SK-N-SH (cell line): ENCODE measurements at regions not wholly inside any gene's neighbourhood (a gene's known extent, or its start where the extent isn't known, plus 50 kb on each side); places are given as distances from the start of the nearest gene placed in this dataset.

Experiments used
- CTCF ChIA-PET: fragments of 300-600, 350-600 bp; formaldehyde crosslinking; extraction: SDS; loops from one replicate; lab custom pipeline; 2021; lab: Yijun Ruan, JAX
- POLR2A ChIA-PET: fragments of 350-600 bp; sonication (Branson Sonifier 250); formaldehyde crosslinking; extraction: SDS; loops from one replicate; lab custom pipeline; 2020; ENCODE audit warnings: antibody characterized with exemption, inconsistent platforms; lab: Yijun Ruan, JAX
- DNase-seq: peaks from one replicate; pipeline ENCODE4 v3.0.0; 2012
- H2AFZ ChIP-seq: fragments of 200-600 bp; sonication (generic); 2 replicates; pipeline ENCODE4 v1.8.1; 2016; ENCODE audit warnings: antibody characterized with exemption, mild to moderate bottlenecking, low read depth
- H3F3A ChIP-seq: fragments of 200-600 bp; sonication (generic); replicated peaks from 2 replicates; pipeline ENCODE3; 2016; ENCODE audit warnings: antibody characterized with exemption, mild to moderate bottlenecking; ENCODE audit not compliant: insufficient read depth
- H3K27ac ChIP-seq, 2 experiments: fragments of 200-500 bp in 1 of 2; fragments of 200-600 bp in 1 of 2; sonication (Bioruptor generic) in 1 of 2; sonication (generic), shearing (Covaris generic) in 1 of 2; 2 replicates each; pipeline versions ENCODE4 v1.5.1 to v1.6.1; 2014 to 2016; ENCODE audit warnings: low read depth in 2 of 2, inconsistent platforms in 1 of 2, low read length in 1 of 2, mild to moderate bottlenecking in 1 of 2, mixed read lengths in 1 of 2
- H3K27me3 ChIP-seq: fragments of 200-600 bp; sonication (generic), shearing (Covaris generic); 2 replicates; pipeline ENCODE4 v1.6.1; 2016; ENCODE audit warnings: mixed run types; ENCODE audit not compliant: insufficient read depth
- H3K36me3 ChIP-seq, 2 experiments: fragments of 200-500 bp in 1 of 2; fragments of 200-600 bp in 1 of 2; sonication (Bioruptor generic) in 1 of 2; sonication (generic) in 1 of 2; replicated peaks in 1 of 2; 2 replicates each; pipeline versions ENCODE3 to v1.5.1; 2014 to 2016; ENCODE audit warnings: low read length in 1 of 2, mild to moderate bottlenecking in 1 of 2; ENCODE audit not compliant: insufficient read depth in 2 of 2, control insufficient read depth in 1 of 2
- H3K4me1 ChIP-seq, 2 experiments: fragments of 200-500 bp in 1 of 2; fragments of 200-600 bp in 1 of 2; sonication (Bioruptor generic) in 1 of 2; sonication (generic), shearing (Covaris generic) in 1 of 2; 2 replicates each; pipeline versions ENCODE4 v1.5.1 to v1.6.1; 2014 to 2016; ENCODE audit warnings: low read depth in 1 of 2, low read length in 1 of 2, mixed run types in 1 of 2; ENCODE audit not compliant: insufficient read depth in 2 of 2, control insufficient read depth in 1 of 2
- H3K4me2 ChIP-seq: fragments of 200-600 bp; sonication (generic), shearing (Covaris generic); 2 replicates; pipeline ENCODE4 v1.6.1; 2017; ENCODE audit warnings: mixed run types
- H3K4me3 ChIP-seq, 2 experiments: fragments of 200-500 bp in 1 of 2; fragments of 200-600 bp in 1 of 2; sonication (Bioruptor generic) in 1 of 2; sonication (generic), shearing (Covaris generic) in 1 of 2; 2 replicates each; pipeline versions ENCODE4 v1.5.1 to v1.8.1; 2014 to 2016; ENCODE audit warnings: low read depth in 2 of 2, inconsistent platforms in 1 of 2, low read length in 1 of 2, mild to moderate bottlenecking in 1 of 2, mixed read lengths in 1 of 2, moderate library complexity in 1 of 2
- H3K79me2 ChIP-seq: fragments of 200-600 bp; sonication (generic); 2 replicates; pipeline ENCODE4 v1.8.1; 2017; ENCODE audit warnings: mild to moderate bottlenecking; ENCODE audit not compliant: insufficient read depth
- H3K9ac ChIP-seq: fragments of 200-600 bp; sonication (generic); 2 replicates; pipeline ENCODE4 v1.6.1; 2017; ENCODE audit warnings: mixed run types
- H3K9me2 ChIP-seq: fragments of 200-600 bp; sonication (generic); 2 replicates; pipeline ENCODE4 v1.6.1; 2017; ENCODE audit warnings: mixed run types
- H3K9me3 ChIP-seq: fragments of 200-600 bp; sonication (generic); 2 replicates; pipeline ENCODE4 v1.6.1; 2017; ENCODE audit warnings: mixed run types, mild to moderate bottlenecking, moderate library complexity
- H4K20me1 ChIP-seq: fragments of 200-600 bp; sonication (generic); 2 replicates; pipeline ENCODE4 v1.6.1; 2017; ENCODE audit warnings: mild to moderate bottlenecking, mixed run types; ENCODE audit not compliant: insufficient read depth
- EP300 ChIP-seq, 2 experiments: IDR thresholded peaks; 2 replicates each; pipeline versions ENCODE4 v1.4.0 to v1.6.1; 2012; ENCODE audit warnings: borderline replicate concordance in 1 of 2, low read depth in 1 of 2, low read length in 1 of 2
- EZH2phosphoT487 ChIP-seq: fragments of 200-600 bp; sonication (generic); IDR thresholded peaks from 2 replicates; pipeline ENCODE4 v1.6.1; 2017; ENCODE audit warnings: low read depth, mixed run types, mild to moderate bottlenecking, antibody characterized with exemption, moderate library complexity, borderline replicate concordance
- FOSL2 ChIP-seq: IDR thresholded peaks from 2 replicates; pipeline ENCODE4 v1.4.0; 2012; ENCODE audit warnings: low read depth, mild to moderate bottlenecking, moderate library complexity, borderline replicate concordance
- FOXJ3 ChIP-seq: sonication (generic); formaldehyde crosslinking; IDR thresholded peaks from 2 replicates; pipeline ENCODE4 v1.5.1; 2020; ENCODE audit warnings: mild to moderate bottlenecking, missing genetic modification reagents
- GABPA ChIP-seq: IDR thresholded peaks from 2 replicates; pipeline ENCODE4 v1.4.0; 2012; ENCODE audit warnings: low read depth, mild to moderate bottlenecking
- GATA2 ChIP-seq: sonication (generic); formaldehyde crosslinking; IDR thresholded peaks from 2 replicates; pipeline ENCODE4 v1.5.0; 2020; ENCODE audit warnings: mild to moderate bottlenecking, missing genetic modification reagents
- JUND ChIP-seq: IDR thresholded peaks from 2 replicates; pipeline ENCODE4 v1.4.0; 2012
- MAX ChIP-seq: IDR thresholded peaks from 2 replicates; pipeline ENCODE4 v1.4.0; 2012; ENCODE audit warnings: low read depth
- MXI1 ChIP-seq: IDR thresholded peaks from 2 replicates; pipeline ENCODE4 v1.6.1; 2012; ENCODE audit warnings: mild to moderate bottlenecking, low read depth, low read length, improper control_type of control experiment
- NFIC ChIP-seq: IDR thresholded peaks from 2 replicates; pipeline ENCODE4 v1.4.0; 2012; ENCODE audit warnings: borderline replicate concordance
- PBX3 ChIP-seq: IDR thresholded peaks from 2 replicates; pipeline ENCODE4; 2012
- POLR2AphosphoS5 ChIP-seq: IDR thresholded peaks from 2 replicates; pipeline ENCODE4 v1.6.1; 2012; ENCODE audit warnings: low read depth, low read length
- RAD21 ChIP-seq: IDR thresholded peaks from 2 replicates; pipeline ENCODE4 v1.6.1; 2012; ENCODE audit warnings: mild to moderate bottlenecking, low read length
- TAF1 ChIP-seq: IDR thresholded peaks from 2 replicates; pipeline ENCODE4 v1.6.1; 2012; ENCODE audit warnings: low read depth, mild to moderate bottlenecking, low read length, moderate library complexity, borderline replicate concordance
- TEAD4 ChIP-seq: IDR thresholded peaks from 2 replicates; pipeline ENCODE4 v1.4.0; 2012; ENCODE audit warnings: mild to moderate bottlenecking, borderline replicate concordance; ENCODE audit not compliant: insufficient read depth
- YY1 ChIP-seq: IDR thresholded peaks from 2 replicates; pipeline ENCODE4 v1.4.0; 2012; ENCODE audit warnings: low read depth, mild to moderate bottlenecking
- ZBTB33 ChIP-seq: IDR thresholded peaks from 2 replicates; pipeline ENCODE4 v1.4.0; 2012; ENCODE audit warnings: low read depth, borderline replicate concordance
- TF ChIP-seq, protein P1 (sequence below): fragments of 150-350 bp; IDR thresholded peaks from 2 replicates; pipeline ENCODE4 v1.6.1; 2016; ENCODE audit warnings: mild to moderate bottlenecking, low read depth, low read length
- TF ChIP-seq, protein P2 (sequence below): fragments of 150-350 bp; IDR thresholded peaks from 2 replicates; pipeline ENCODE4 v1.6.1; 2017; ENCODE audit warnings: antibody characterized with exemption, low read length, low read depth, borderline replicate concordance
- TF ChIP-seq, protein P3 (sequence below): IDR thresholded peaks from 2 replicates; pipeline ENCODE4 v1.4.0; 2012; ENCODE audit warnings: low read depth, borderline replicate concordance

DNA sequence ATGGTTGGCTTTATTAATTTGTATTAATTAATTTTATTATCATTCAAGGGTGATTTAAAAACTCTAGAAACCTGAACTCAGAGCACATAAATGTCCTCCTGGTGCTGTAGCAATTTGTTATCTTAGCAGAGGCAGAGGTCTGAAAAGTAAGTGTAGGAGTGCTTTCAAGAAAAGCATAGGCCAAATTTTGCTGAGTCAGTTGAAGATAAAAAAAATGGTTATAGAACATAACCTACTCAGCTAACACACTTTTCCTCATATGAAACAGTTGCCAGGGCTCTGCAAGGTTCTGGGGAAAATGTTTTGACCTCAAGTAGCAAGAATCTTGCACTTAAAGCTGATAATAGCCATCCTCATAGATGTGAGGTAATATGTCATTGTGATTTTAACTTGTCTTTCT, 53.5 kb upstream of the CHODL start:
- DNase-seq = no peak
- no peaks in the 10 kb centered on the region for H3K9me3 ChIP-seq
- CTCF ChIA-PET = no interaction called here
- H3K9ac ChIP-seq = no peak overlapping the region
- no peak overlapping the region for H3K4me2 ChIP-seq
- H2AFZ ChIP-seq = no peak overlapping the region
- H3K27me3 ChIP-seq = no peaks in the 10 kb centered on the region
- H3K79me2 ChIP-seq = no peaks in the 10 kb centered on the region
- TF ChIP-seq GABPA = no peak
- no peak for TF ChIP-seq YY1
- no peak for TF ChIP-seq FOXJ3
- TF ChIP-seq GATA2 (CRISPR knock-in tag) = no peak
- no peak for TF ChIP-seq EZH2phosphoT487
- TF ChIP-seq, protein P1, sequence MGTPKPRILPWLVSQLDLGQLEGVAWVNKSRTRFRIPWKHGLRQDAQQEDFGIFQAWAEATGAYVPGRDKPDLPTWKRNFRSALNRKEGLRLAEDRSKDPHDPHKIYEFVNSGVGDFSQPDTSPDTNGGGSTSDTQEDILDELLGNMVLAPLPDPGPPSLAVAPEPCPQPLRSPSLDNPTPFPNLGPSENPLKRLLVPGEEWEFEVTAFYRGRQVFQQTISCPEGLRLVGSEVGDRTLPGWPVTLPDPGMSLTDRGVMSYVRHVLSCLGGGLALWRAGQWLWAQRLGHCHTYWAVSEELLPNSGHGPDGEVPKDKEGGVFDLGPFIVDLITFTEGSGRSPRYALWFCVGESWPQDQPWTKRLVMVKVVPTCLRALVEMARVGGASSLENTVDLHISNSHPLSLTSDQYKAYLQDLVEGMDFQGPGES = no peak
- TF ChIP-seq, protein P2, sequence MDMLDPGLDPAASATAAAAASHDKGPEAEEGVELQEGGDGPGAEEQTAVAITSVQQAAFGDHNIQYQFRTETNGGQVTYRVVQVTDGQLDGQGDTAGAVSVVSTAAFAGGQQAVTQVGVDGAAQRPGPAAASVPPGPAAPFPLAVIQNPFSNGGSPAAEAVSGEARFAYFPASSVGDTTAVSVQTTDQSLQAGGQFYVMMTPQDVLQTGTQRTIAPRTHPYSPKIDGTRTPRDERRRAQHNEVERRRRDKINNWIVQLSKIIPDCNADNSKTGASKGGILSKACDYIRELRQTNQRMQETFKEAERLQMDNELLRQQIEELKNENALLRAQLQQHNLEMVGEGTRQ = no peak
- no peak for TF ChIP-seq MXI1
- TF ChIP-seq TAF1 = no peak
- TF ChIP-seq FOSL2 = no peak
- no peak for TF ChIP-seq TEAD4
- no peak for TF ChIP-seq ZBTB33
- no peak for TF ChIP-seq NFIC
- no peak for TF ChIP-seq JUND
- TF ChIP-seq RAD21 = no peak
- no peak for TF ChIP-seq EP300 (IDR thresholded peaks at IDR 0.05; ENCODE audit: borderline replicate concordance in 1 of 2, low read depth in 1 of 2, low read length in 1 of 2)
- no peak for TF ChIP-seq PBX3
- TF ChIP-seq, protein P3, sequence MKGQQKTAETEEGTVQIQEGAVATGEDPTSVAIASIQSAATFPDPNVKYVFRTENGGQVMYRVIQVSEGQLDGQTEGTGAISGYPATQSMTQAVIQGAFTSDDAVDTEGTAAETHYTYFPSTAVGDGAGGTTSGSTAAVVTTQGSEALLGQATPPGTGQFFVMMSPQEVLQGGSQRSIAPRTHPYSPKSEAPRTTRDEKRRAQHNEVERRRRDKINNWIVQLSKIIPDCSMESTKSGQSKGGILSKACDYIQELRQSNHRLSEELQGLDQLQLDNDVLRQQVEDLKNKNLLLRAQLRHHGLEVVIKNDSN = no peak
- no peak for TF ChIP-seq MAX
- TF ChIP-seq POLR2AphosphoS5 = no peak
- H4K20me1 ChIP-seq = no peaks in the 10 kb centered on the region
- H3K36me3 ChIP-seq = no peaks in the 10 kb centered on the region
- H3K4me3 ChIP-seq = no peak overlapping the region
- H3K4me1 ChIP-seq = no peaks in the 10 kb centered on the region
- H3K27ac ChIP-seq = no peak overlapping the region
- POLR2A ChIA-PET = no interaction called here
- no peaks in the 10 kb centered on the region for H3K9me2 ChIP-seq
- no peaks in the 10 kb centered on the region for H3F3A ChIP-seq
